Neural cell (in vitro differentiated cells): ENCODE measurements at regions not wholly inside any gene's neighbourhood (a gene's known extent, or its start where the extent isn't known, plus 50 kb on each side); places are given as distances from the start of the nearest gene placed in this dataset.

Experiments
- H2AFZ ChIP-seq: fragments of 200-600, 300-800 bp; sonication (generic), shearing (Covaris generic); 2 replicates; pipeline ENCODE4 v1.6.0; 2014; ENCODE audit warnings: low read depth, mild to moderate bottlenecking, antibody characterized with exemption, low read length, moderate library complexity
- H3F3A ChIP-seq: fragments of 200-600 bp; shearing (Covaris generic); 2 replicates; pipeline ENCODE4 v1.6.1; 2016; ENCODE audit warnings: mild to moderate bottlenecking, moderate library complexity, mixed read lengths, antibody characterized with exemption, low read length; ENCODE audit not compliant: insufficient read depth, poor library complexity, severe bottlenecking
- H3K27ac ChIP-seq: fragments of 200-600, 300-800 bp; sonication (generic), shearing (Covaris generic); 2 replicates; pipeline ENCODE4 v1.5.1; 2014; ENCODE audit warnings: mild to moderate bottlenecking, low read length, moderate library complexity
- H3K27me3 ChIP-seq: fragments of 300-800, 200-600 bp; sonication (generic), shearing (Covaris generic); 2 replicates; pipeline ENCODE4 v1.6.0; 2014; ENCODE audit warnings: mild to moderate bottlenecking, low read depth, low read length, moderate library complexity; ENCODE audit not compliant: insufficient read depth
- H3K36me3 ChIP-seq: fragments of 300-800, 200-600 bp; sonication (generic), shearing (Covaris generic); 2 replicates; pipeline ENCODE4 v1.5.1; 2014; ENCODE audit warnings: mild to moderate bottlenecking, antibody characterized with exemption, low read length, moderate library complexity; ENCODE audit not compliant: insufficient read depth
- H3K4me2 ChIP-seq: fragments of 300-800, 200-600 bp; sonication (generic), shearing (Covaris generic); 2 replicates; pipeline ENCODE4 v1.6.0; 2014; ENCODE audit warnings: mild to moderate bottlenecking, low read length
- H3K4me3 ChIP-seq: fragments of 300-800, 200-600 bp; sonication (generic), shearing (Covaris generic); 2 replicates; pipeline ENCODE4 v1.5.1; 2014; ENCODE audit warnings: mild to moderate bottlenecking, low read length, moderate library complexity
- H3K79me2 ChIP-seq: fragments of 200-600 bp; shearing (Covaris generic); replicated peaks from 2 replicates; pipeline ENCODE4 v1.6.0; 2014; ENCODE audit warnings: mild to moderate bottlenecking, low read length, moderate library complexity; ENCODE audit not compliant: insufficient read depth
- H3K9ac ChIP-seq: fragments of 300-800, 200-600 bp; sonication (generic), shearing (Covaris generic); 2 replicates; pipeline ENCODE4 v1.6.1; 2016; ENCODE audit warnings: mild to moderate bottlenecking, low read length, mixed read lengths
- H3K9me2 ChIP-seq: fragments of 200-600 bp; shearing (Covaris generic); 2 replicates; pipeline ENCODE4 v1.6.1; 2016; ENCODE audit warnings: mild to moderate bottlenecking, low read length, mixed read lengths; ENCODE audit not compliant: insufficient read depth
- H3K9me3 ChIP-seq: fragments of 200-600, 300-800 bp; sonication (generic), shearing (Covaris generic); 2 replicates; pipeline ENCODE4 v1.6.1; 2016; ENCODE audit warnings: mild to moderate bottlenecking, mixed run types, low read length, moderate library complexity, mixed read lengths
- H4K20me1 ChIP-seq: fragments of 200-600 bp; shearing (Covaris generic); 2 replicates; pipeline ENCODE4 v1.6.1; 2016; ENCODE audit warnings: mild to moderate bottlenecking, mixed run types; ENCODE audit not compliant: insufficient read depth
- EP300 ChIP-seq: fragments of 450-650 bp; conservative IDR thresholded peaks from 2 replicates; pipeline ENCODE4 v1.6.1; 2014; ENCODE audit warnings: antibody characterized with exemption, mild to moderate bottlenecking, moderate library complexity; ENCODE audit not compliant: poor library complexity, severe bottlenecking
- EZH2 ChIP-seq: fragments of 200-600, 300-800 bp; shearing (Covaris generic), sonication (generic); IDR thresholded peaks from 2 replicates; pipeline ENCODE4 v1.6.1; 2014; ENCODE audit warnings: antibody characterized with exemption, low read length, borderline replicate concordance, mild to moderate bottlenecking; ENCODE audit not compliant: insufficient read depth, poor library complexity, severe bottlenecking
- MXI1 ChIP-seq: fragments of 450-650 bp; conservative IDR thresholded peaks from 2 replicates; pipeline ENCODE4 v1.6.1; 2014; ENCODE audit warnings: antibody characterized with exemption, mild to moderate bottlenecking; ENCODE audit not compliant: poor library complexity, severe bottlenecking
- POLR2AphosphoS5 ChIP-seq: IDR thresholded peaks from 2 replicates; pipeline ENCODE4 v1.6.1; 2012
- RAD21 ChIP-seq: fragments of 450-650 bp; conservative IDR thresholded peaks from 2 replicates; pipeline ENCODE4 v1.6.1; 2014; ENCODE audit warnings: antibody characterized with exemption, mild to moderate bottlenecking, moderate library complexity
- REST ChIP-seq: IDR thresholded peaks from 2 replicates; pipeline ENCODE4 v1.6.1; 2012; ENCODE audit warnings: borderline replicate concordance
- SMC3 ChIP-seq: fragments of 450-650 bp; conservative IDR thresholded peaks from 2 replicates; pipeline ENCODE4 v1.6.1; 2014; ENCODE audit warnings: antibody characterized with exemption, mild to moderate bottlenecking, moderate library complexity; ENCODE audit not compliant: poor library complexity
- TAF1 ChIP-seq: IDR thresholded peaks from 2 replicates; pipeline ENCODE4 v1.6.1; 2012; ENCODE audit warnings: low read depth
- TF ChIP-seq, protein P1 (sequence below): fragments of 450-650 bp; IDR thresholded peaks from 2 replicates; pipeline ENCODE4 v1.5.1; 2014; ENCODE audit warnings: antibody characterized with exemption, mild to moderate bottlenecking, moderate library complexity; ENCODE audit not compliant: poor library complexity, severe bottlenecking

GRCh38 chr7:84848219-84848973 is 338.5 kb downstream of the SEMA3D start:
- no peaks in the 10 kb centered on the region for H3F3A ChIP-seq
- H3K27ac ChIP-seq, result no peak overlapping the region
- no peaks in the 10 kb centered on the region for H3K36me3 ChIP-seq
- no peak overlapping the region for H3K4me2 ChIP-seq
- H3K27me3 ChIP-seq, result no peaks in the 10 kb centered on the region
- no peak overlapping the region for H3K4me3 ChIP-seq
- H3K9me3 ChIP-seq, result no peaks in the 10 kb centered on the region
- no peak overlapping the region for H3K9ac ChIP-seq
- H2AFZ ChIP-seq, result no peak overlapping the region
- TF ChIP-seq, protein P1, sequence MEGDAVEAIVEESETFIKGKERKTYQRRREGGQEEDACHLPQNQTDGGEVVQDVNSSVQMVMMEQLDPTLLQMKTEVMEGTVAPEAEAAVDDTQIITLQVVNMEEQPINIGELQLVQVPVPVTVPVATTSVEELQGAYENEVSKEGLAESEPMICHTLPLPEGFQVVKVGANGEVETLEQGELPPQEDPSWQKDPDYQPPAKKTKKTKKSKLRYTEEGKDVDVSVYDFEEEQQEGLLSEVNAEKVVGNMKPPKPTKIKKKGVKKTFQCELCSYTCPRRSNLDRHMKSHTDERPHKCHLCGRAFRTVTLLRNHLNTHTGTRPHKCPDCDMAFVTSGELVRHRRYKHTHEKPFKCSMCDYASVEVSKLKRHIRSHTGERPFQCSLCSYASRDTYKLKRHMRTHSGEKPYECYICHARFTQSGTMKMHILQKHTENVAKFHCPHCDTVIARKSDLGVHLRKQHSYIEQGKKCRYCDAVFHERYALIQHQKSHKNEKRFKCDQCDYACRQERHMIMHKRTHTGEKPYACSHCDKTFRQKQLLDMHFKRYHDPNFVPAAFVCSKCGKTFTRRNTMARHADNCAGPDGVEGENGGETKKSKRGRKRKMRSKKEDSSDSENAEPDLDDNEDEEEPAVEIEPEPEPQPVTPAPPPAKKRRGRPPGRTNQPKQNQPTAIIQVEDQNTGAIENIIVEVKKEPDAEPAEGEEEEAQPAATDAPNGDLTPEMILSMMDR, result no peak
- TF ChIP-seq POLR2AphosphoS5 (no peak), MXI1 (no peak), EZH2 (no peak), EP300 (no peak), RAD21 (no peak), TAF1 (no peak), SMC3 (no peak), REST (no peak)
- H4K20me1 ChIP-seq, result no peaks in the 10 kb centered on the region
- H3K79me2 ChIP-seq, result no peaks in the 10 kb centered on the region
- H3K9me2 ChIP-seq, result no peaks in the 10 kb centered on the region

- H2AFZ ChIP-seq, result no peak overlapping the region
- TF ChIP-seq MXI1 (no peak), EZH2 (no peak), TAF1 (no peak), REST (no peak), SMC3 (no peak)
- TF ChIP-seq, protein P1, result no peak
- no peaks in the 10 kb centered on the region for H4K20me1 ChIP-seq
These were observed 339.1 kb downstream of the SEMA3D start for GRCh38 chr7:84847790-84848189.

More at GRCh38 chr7:84847790-84848189, 339.1 kb downstream of the SEMA3D start:
- Histone ChIP-seq H3K27ac (no peak overlapping the region), H3K4me3 (no peak overlapping the region), H3K4me2 (no peak overlapping the region), H3K27me3 (no peaks in the 10 kb centered on the region), H3F3A (no peaks in the 10 kb centered on the region), H3K9ac (no peak overlapping the region), H3K79me2 (no peaks in the 10 kb centered on the region), H3K36me3 (no peaks in the 10 kb centered on the region), H3K9me3 (no peaks in the 10 kb centered on the region), H3K9me2 (no peaks in the 10 kb centered on the region)
